H1 (cell line): ENCODE measurements at regions not wholly inside any gene's neighbourhood (a gene's known extent, or its start where the extent isn't known, plus 50 kb on each side); places are given as distances from the start of the nearest gene placed in this dataset.

Experiments
- CEBPB ChIP-seq: IDR thresholded peaks from 2 replicates; pipeline ENCODE4 v1.6.1; 2012; ENCODE audit warnings: low read depth, low read length
- CTCF ChIP-seq, 3 experiments: IDR thresholded peaks; 1 replicate in 2 of 3; 2 replicates in 1 of 3; pipeline versions ENCODE4 v1.5.1 to v1.6.1; 2011; ENCODE audit warnings: low read length in 3 of 3, mild to moderate bottlenecking in 3 of 3, inconsistent platforms in 2 of 3, low read depth in 1 of 3, moderate library complexity in 1 of 3; ENCODE audit not compliant: insufficient read depth in 1 of 3; ENCODE audit errors: control extremely low read depth in 1 of 3
- E2F6 ChIP-seq: IDR thresholded peaks from 2 replicates; pipeline ENCODE4 v1.6.1; 2012; ENCODE audit warnings: inconsistent platforms
- EP300 ChIP-seq, 2 experiments: IDR thresholded peaks; 1 replicate in 1 of 2; 2 replicates in 1 of 2; pipeline ENCODE4 v1.6.1; 2011 to 2012; ENCODE audit warnings: low read depth in 2 of 2, low read length in 2 of 2, mild to moderate bottlenecking in 2 of 2, borderline replicate concordance in 1 of 2, inconsistent platforms in 1 of 2, moderate library complexity in 1 of 2
- JUND ChIP-seq: IDR thresholded peaks from 2 replicates; pipeline ENCODE4 v1.6.1; 2011; ENCODE audit warnings: mild to moderate bottlenecking, improper control_type of control experiment, low read length
- KDM1A ChIP-seq: fragments of 200-600, 300-600 bp; sonication (generic); IDR thresholded peaks from 2 replicates; pipeline ENCODE4 v1.7.1; 2016; ENCODE audit warnings: mild to moderate bottlenecking, low read length, borderline replicate concordance
- PHF8 ChIP-seq: fragments of 200-600 bp; sonication (generic); conservative IDR thresholded peaks from 2 replicates; pipeline ENCODE4 v1.7.1; 2012; ENCODE audit warnings: low read depth, mild to moderate bottlenecking, inconsistent platforms, low read length, moderate library complexity
- POLR2A ChIP-seq, 2 experiments: IDR thresholded peaks; 1 replicate in 1 of 2; 2 replicates in 1 of 2; pipeline ENCODE4 v1.6.1; 2011; ENCODE audit warnings: low read depth in 2 of 2, low read length in 2 of 2, mild to moderate bottlenecking in 2 of 2; ENCODE audit errors: control extremely low read depth in 1 of 2
- RBBP5 ChIP-seq: IDR thresholded peaks from 2 replicates; pipeline ENCODE4 v1.7.1; 2012; ENCODE audit warnings: low read depth, mild to moderate bottlenecking, inconsistent platforms, low read length, moderate library complexity, borderline replicate concordance
- SIN3A ChIP-seq, 2 experiments: IDR thresholded peaks in 1 of 2; conservative IDR thresholded peaks in 1 of 2; 2 replicates each; pipeline ENCODE4 v1.6.1; 2011 to 2012; ENCODE audit warnings: low read length in 2 of 2, improper control_type of control experiment in 1 of 2, low read depth in 1 of 2, mild to moderate bottlenecking in 1 of 2
- SP1 ChIP-seq: IDR thresholded peaks from 2 replicates; pipeline ENCODE4 v1.6.1; 2011; ENCODE audit warnings: low read depth, low read length
- SP2 ChIP-seq: IDR thresholded peaks from 2 replicates; pipeline ENCODE4 v1.6.1; 2012; ENCODE audit warnings: mild to moderate bottlenecking, low read length, inconsistent platforms
- TAF1 ChIP-seq: IDR thresholded peaks from 2 replicates; pipeline ENCODE4 v1.6.1; 2011; ENCODE audit warnings: mild to moderate bottlenecking, low read depth, low read length
- YY1 ChIP-seq: IDR thresholded peaks from 2 replicates; pipeline ENCODE4 v1.6.1; 2011; ENCODE audit warnings: low read depth, mild to moderate bottlenecking, low read length

GRCh38 chrX:3788494-3789233 is 75.2 kb upstream of the PRKX start:
- peak in 2 of 3 experiments; percentile 20 to 43; a peak in 2 of 4 replicates for TF ChIP-seq CTCF (IDR thresholded peaks at IDR 0.05; ENCODE audit: control extremely low read depth in 1 of 3, insufficient read depth in 1 of 3, low read depth in 1 of 3, low read length in 3 of 3)
- no peak for TF ChIP-seq PHF8
- TF ChIP-seq CEBPB = no peak
- TF ChIP-seq POLR2A (IDR thresholded peaks at IDR 0.05; ENCODE audit: control extremely low read depth in 1 of 2, low read depth in 2 of 2, low read length in 2 of 2) = no peak
- TF ChIP-seq RBBP5 = no peak
- peak; percentile 72; the same call in 1 of the 2 replicates for TF ChIP-seq YY1
- TF ChIP-seq SP1 = no peak
- no peak for TF ChIP-seq KDM1A
- TF ChIP-seq TAF1 = no peak
- no peak for TF ChIP-seq EP300 (IDR thresholded peaks at IDR 0.05; ENCODE audit: borderline replicate concordance in 1 of 2, low read depth in 2 of 2, low read length in 2 of 2)
- no peak for TF ChIP-seq E2F6
- TF ChIP-seq JUND = no peak
- TF ChIP-seq SIN3A (conservative IDR thresholded peaks at IDR 0.05 in 1 of 2, IDR thresholded peaks at IDR 0.05 in 1 of 2; ENCODE audit: low read depth in 1 of 2, low read length in 2 of 2) = no peak
- no peak for TF ChIP-seq SP2
